DND-41 (cell line): ENCODE measurements at regions not wholly inside any gene's neighbourhood (a gene's known extent, or its start where the extent isn't known, plus 50 kb on each side); places are given as distances from the start of the nearest gene placed in this dataset.

Experiments
- CTCF ChIP-seq: IDR thresholded peaks from 2 replicates; pipeline ENCODE4 v1.5.1; 2012; ENCODE audit warnings: borderline replicate concordance, low read length, moderate library complexity, mild to moderate bottlenecking; ENCODE audit not compliant: poor library complexity, severe bottlenecking; ENCODE audit errors: extremely low read depth
- EZH2 ChIP-seq: IDR thresholded peaks from 3 replicates; pipeline ENCODE4 v1.6.1; 2012; ENCODE audit warnings: borderline replicate concordance, low read depth, mild to moderate bottlenecking, moderate library complexity, low read length, inconsistent platforms; ENCODE audit not compliant: severe bottlenecking

- TF ChIP-seq CTCF = no peak
- TF ChIP-seq EZH2 = no peak
Measured at GRCh38 chr10:28879875-28880682, 202.8 kb downstream of the BAMBI start.
